ENCODE measurements at regions not wholly inside any gene's neighbourhood (a gene's known extent, or its start where the extent isn't known, plus 50 kb on each side); places are given as distances from the start of the nearest gene placed in this dataset.

- Histone ChIP-seq H3K4me3 (no peak overlapping the region), H3K4me1 (no peaks in the 10 kb centered on the region), H3K27me3 (no peaks in the 10 kb centered on the region), H3K9me3 (no peaks in the 10 kb centered on the region), H3K27ac (no peak overlapping the region), H3K36me3 (ENCODE audit: low read depth, missing control alignments) (no peaks in the 10 kb centered on the region)
- WGBS, 2 donors: 74 to 79% methylated on average over 4 of the region's 4 CpGs
- DNase-seq: no peak
- no peak for TF ChIP-seq POLR2A (IDR thresholded peaks at IDR 0.05)
- TF ChIP-seq, protein P1, sequence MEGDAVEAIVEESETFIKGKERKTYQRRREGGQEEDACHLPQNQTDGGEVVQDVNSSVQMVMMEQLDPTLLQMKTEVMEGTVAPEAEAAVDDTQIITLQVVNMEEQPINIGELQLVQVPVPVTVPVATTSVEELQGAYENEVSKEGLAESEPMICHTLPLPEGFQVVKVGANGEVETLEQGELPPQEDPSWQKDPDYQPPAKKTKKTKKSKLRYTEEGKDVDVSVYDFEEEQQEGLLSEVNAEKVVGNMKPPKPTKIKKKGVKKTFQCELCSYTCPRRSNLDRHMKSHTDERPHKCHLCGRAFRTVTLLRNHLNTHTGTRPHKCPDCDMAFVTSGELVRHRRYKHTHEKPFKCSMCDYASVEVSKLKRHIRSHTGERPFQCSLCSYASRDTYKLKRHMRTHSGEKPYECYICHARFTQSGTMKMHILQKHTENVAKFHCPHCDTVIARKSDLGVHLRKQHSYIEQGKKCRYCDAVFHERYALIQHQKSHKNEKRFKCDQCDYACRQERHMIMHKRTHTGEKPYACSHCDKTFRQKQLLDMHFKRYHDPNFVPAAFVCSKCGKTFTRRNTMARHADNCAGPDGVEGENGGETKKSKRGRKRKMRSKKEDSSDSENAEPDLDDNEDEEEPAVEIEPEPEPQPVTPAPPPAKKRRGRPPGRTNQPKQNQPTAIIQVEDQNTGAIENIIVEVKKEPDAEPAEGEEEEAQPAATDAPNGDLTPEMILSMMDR (IDR thresholded peaks at IDR 0.05): no peak
- intact Hi-C loops (cut with DNase I; ENCODE audit: low total_unique reads): no loop called here
Observed at GRCh38 chr5:14082523-14082922, 60.6 kb upstream of the TRIO start.

- no peak overlapping the region for H3K27ac ChIP-seq
- no peaks in the 10 kb centered on the region for H3K27me3 ChIP-seq
- TF ChIP-seq POLR2A (IDR thresholded peaks at IDR 0.05): no peak
- TF ChIP-seq, protein P1 (IDR thresholded peaks at IDR 0.05): no peak
- H3K9me3 ChIP-seq: no peaks in the 10 kb centered on the region
- H3K4me1 ChIP-seq: no peaks in the 10 kb centered on the region
- H3K4me3 ChIP-seq: no peak overlapping the region
- WGBS, 2 donors: 37 to 54% methylated on average over 1 of the region's 1 CpG
- intact Hi-C loops (cut with DNase I; ENCODE audit: low total_unique reads): no loop called here
- DNase-seq: no peak
- H3K36me3 ChIP-seq (ENCODE audit: low read depth, missing control alignments): no peaks in the 10 kb centered on the region
Observed at GRCh38 chr5:14081791-14082190, 61.4 kb upstream of the TRIO start.

DNA sequence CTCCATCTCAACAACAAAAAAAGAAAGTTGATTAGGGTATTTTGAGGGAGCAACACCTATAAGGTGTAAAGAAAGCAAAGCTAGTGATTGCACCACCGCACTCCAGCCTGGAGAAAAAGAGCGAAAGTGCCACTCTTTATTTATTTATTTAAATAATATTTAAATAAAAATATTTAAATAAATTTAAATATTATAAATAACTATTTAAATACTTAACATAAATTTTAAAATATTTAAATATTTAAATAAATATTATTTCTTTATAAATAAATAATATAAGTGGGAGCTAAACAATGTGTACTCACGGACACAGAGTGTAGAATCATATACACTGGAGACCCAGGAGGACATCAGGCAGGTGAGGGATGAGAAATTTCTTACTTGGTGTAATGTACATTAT is 64.4 kb upstream of the TRIO start:
- no peak for DNase-seq
- no peaks in the 10 kb centered on the region for H3K36me3 ChIP-seq (ENCODE audit: low read depth, missing control alignments)
- no peaks in the 10 kb centered on the region for H3K4me1 ChIP-seq

GRCh38 chr5:14077501-14077900 is 65.6 kb upstream of the TRIO start:
- H3K27ac ChIP-seq: no peak overlapping the region
- TF ChIP-seq, protein P1 (IDR thresholded peaks at IDR 0.05): no peak
- TF ChIP-seq POLR2A (IDR thresholded peaks at IDR 0.05): no peak
- intact Hi-C loops (cut with DNase I; ENCODE audit: low total_unique reads): no loop called here
- no peak overlapping the region for H3K4me3 ChIP-seq
- H3K4me1 ChIP-seq: no peaks in the 10 kb centered on the region
- H3K36me3 ChIP-seq (ENCODE audit: low read depth, missing control alignments): no peaks in the 10 kb centered on the region
- DNase-seq: no peak
- H3K9me3 ChIP-seq: no peaks in the 10 kb centered on the region
- H3K27me3 ChIP-seq: no peaks in the 10 kb centered on the region
- WGBS, 2 donors: 90 to 92% methylated on average over 8 of the region's 8 CpGs

More for the DNA sequence above, 64.4 kb upstream of the TRIO start:
- 92 to 96% methylated on average over 3 of the region's 3 CpGs for WGBS, 2 donors
- TF ChIP-seq, protein P1 (IDR thresholded peaks at IDR 0.05): no peak
- no peak for TF ChIP-seq POLR2A (IDR thresholded peaks at IDR 0.05)
- intact Hi-C loops (cut with DNase I; ENCODE audit: low total_unique reads): no loop called here
- Histone ChIP-seq H3K27me3 (no peaks in the 10 kb centered on the region), H3K4me3 (no peak overlapping the region), H3K27ac (no peak overlapping the region), H3K9me3 (no peaks in the 10 kb centered on the region)

- no peaks in the 10 kb centered on the region for H3K27me3 ChIP-seq
- H3K4me3 ChIP-seq: no peak overlapping the region
- no peak overlapping the region for H3K27ac ChIP-seq
- TF ChIP-seq, protein P1 (IDR thresholded peaks at IDR 0.05): no peak
- TF ChIP-seq POLR2A (IDR thresholded peaks at IDR 0.05): no peak
- H3K4me1 ChIP-seq: no peaks in the 10 kb centered on the region
- no peaks in the 10 kb centered on the region for H3K9me3 ChIP-seq
- H3K36me3 ChIP-seq (ENCODE audit: low read depth, missing control alignments): no peaks in the 10 kb centered on the region
- no peak for DNase-seq
- WGBS, 2 donors: 55 to 73% methylated on average over 7 of the region's 7 CpGs
- intact Hi-C loops (cut with DNase I; ENCODE audit: low total_unique reads): no loop called here
Observed at GRCh38 chr5:14076561-14076960, 66.6 kb upstream of the TRIO start.

All from testis (tissue), 2 donors.